NT2/D1 (cell line): ENCODE measurements at regions not wholly inside any gene's neighbourhood (a gene's known extent, or its start where the extent isn't known, plus 50 kb on each side); places are given as distances from the start of the nearest gene placed in this dataset.
A peak's percentile ranks its signal among the peaks of the same experiment; 100 is the strongest.

Experiments
- DNase-seq: peaks from one replicate; pipeline ENCODE4 v3.0.0-alpha.2; 2011; ENCODE audit warnings: low read depth, low spot score
- H3K27me3 ChIP-seq: 2 replicates; pipeline ENCODE4 v1.6.0; 2011; ENCODE audit warnings: mild to moderate bottlenecking; ENCODE audit not compliant: insufficient read length, insufficient read depth
- H3K36me3 ChIP-seq: 2 replicates; pipeline ENCODE4 v1.6.1; 2011; ENCODE audit warnings: mild to moderate bottlenecking, low read length, mixed read lengths; ENCODE audit not compliant: insufficient read depth, insufficient read length
- H3K4me1 ChIP-seq: 2 replicates; pipeline ENCODE4 v1.5.1; 2011; ENCODE audit not compliant: insufficient read depth, insufficient read length
- H3K4me3 ChIP-seq: 2 replicates; pipeline ENCODE4 v1.5.1; 2011; ENCODE audit warnings: low read depth; ENCODE audit not compliant: insufficient read length
- H3K9ac ChIP-seq: 2 replicates; pipeline ENCODE4 v1.6.0; 2011; ENCODE audit warnings: low read depth; ENCODE audit not compliant: insufficient read length
- H3K9me3 ChIP-seq: 2 replicates; pipeline ENCODE4 v1.5.1; 2011; ENCODE audit warnings: mild to moderate bottlenecking, low read length; ENCODE audit not compliant: insufficient read depth
- SUZ12 ChIP-seq: IDR thresholded peaks from 2 replicates; pipeline ENCODE4 v1.6.1; 2011; ENCODE audit not compliant: insufficient read length, insufficient read depth; ENCODE audit errors: extremely low read depth
- YY1 ChIP-seq: IDR thresholded peaks from 2 replicates; pipeline ENCODE4 v1.6.1; 2011; ENCODE audit not compliant: insufficient read length, insufficient read depth
- ZNF274 ChIP-seq: IDR thresholded peaks from 2 replicates; pipeline ENCODE4 v1.6.1; 2011; ENCODE audit warnings: mild to moderate bottlenecking, low read depth, low read length

DNA sequence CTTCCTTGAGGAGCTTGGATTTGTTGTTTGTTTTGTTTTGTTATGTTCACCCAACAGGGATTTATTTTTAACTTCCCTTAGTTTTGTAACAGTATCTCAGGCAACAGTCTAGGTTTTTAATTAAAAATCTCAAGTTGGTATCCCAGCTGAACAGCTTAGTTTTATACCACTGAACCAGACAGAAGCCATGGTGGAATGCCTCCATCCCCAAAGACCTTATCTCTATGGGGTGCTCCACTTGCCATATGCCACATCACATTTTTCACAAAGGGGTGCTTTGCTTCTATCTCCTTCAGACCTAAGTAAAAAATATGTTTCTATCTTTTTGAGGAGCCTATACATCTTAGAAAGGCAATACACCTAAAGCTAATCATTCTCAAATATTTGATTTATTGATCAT, 715.8 kb upstream of the KIF2B start:
- no peak for DNase-seq
- Histone ChIP-seq H3K4me3 (no peak overlapping the region), H3K9ac (no peak overlapping the region), H3K36me3 (no peaks in the 10 kb centered on the region), H3K27me3 (no peaks in the 10 kb centered on the region), H3K9me3 (no peaks in the 10 kb centered on the region), H3K4me1 (no peaks in the 10 kb centered on the region)
- TF ChIP-seq YY1 (no peak), SUZ12 (no peak), ZNF274 (no peak)

DNA sequence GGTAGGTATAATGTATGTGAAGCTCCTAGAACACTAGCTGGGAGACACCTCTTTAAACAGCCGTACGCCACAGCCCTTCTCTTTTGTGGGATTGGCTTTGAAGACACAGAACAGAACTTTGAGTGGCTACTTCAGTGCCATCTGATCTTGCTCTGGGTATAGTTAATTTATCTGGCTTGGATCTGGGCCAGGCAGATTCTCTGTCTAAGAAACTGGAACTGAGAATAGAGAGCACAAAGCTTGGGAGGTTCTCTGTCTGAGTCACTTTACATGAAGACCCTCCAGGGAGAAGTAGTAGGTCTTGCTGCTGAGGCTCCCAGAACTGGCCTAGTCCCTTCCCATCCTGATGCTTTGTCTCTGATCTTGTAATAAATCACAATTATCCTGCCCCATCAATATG, 721.0 kb upstream of the KIF2B start:
- Histone ChIP-seq H3K36me3 (no peaks in the 10 kb centered on the region), H3K4me1 (no peaks in the 10 kb centered on the region), H3K27me3 (no peaks in the 10 kb centered on the region), H3K9ac (no peak overlapping the region), H3K4me3 (no peak overlapping the region), H3K9me3 (no peaks in the 10 kb centered on the region)
- no peak for TF ChIP-seq ZNF274
- no peak for TF ChIP-seq SUZ12
- DNase-seq = no peak

DNA sequence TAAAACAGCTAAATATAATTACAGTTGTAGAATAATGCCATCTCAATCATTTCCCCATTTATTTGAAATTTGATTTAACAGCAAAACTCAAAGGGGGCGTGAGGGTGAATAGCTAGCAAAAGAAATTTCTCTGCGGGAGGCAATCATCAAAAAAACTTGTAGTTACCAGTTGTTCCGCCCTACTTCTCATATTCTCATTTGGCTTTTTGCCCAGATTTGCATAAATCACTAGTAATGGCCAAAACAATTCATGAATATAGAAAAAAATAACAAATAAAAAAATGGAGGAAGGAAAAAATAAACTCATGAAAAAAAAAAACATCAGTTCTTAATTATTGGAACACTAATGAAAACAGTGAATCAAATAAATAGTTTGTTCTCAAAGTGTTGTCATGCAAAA, 722.6 kb upstream of the KIF2B start:
- H3K27me3 ChIP-seq = no peaks in the 10 kb centered on the region
- H3K4me1 ChIP-seq = no peaks in the 10 kb centered on the region
- no peaks in the 10 kb centered on the region for H3K36me3 ChIP-seq
- no peak for TF ChIP-seq ZNF274
- TF ChIP-seq SUZ12 = no peak
- TF ChIP-seq YY1 = no peak
- no peak overlapping the region for H3K9ac ChIP-seq
- no peak overlapping the region for H3K4me3 ChIP-seq
- no peaks in the 10 kb centered on the region for H3K9me3 ChIP-seq
- no peak for DNase-seq

DNA sequence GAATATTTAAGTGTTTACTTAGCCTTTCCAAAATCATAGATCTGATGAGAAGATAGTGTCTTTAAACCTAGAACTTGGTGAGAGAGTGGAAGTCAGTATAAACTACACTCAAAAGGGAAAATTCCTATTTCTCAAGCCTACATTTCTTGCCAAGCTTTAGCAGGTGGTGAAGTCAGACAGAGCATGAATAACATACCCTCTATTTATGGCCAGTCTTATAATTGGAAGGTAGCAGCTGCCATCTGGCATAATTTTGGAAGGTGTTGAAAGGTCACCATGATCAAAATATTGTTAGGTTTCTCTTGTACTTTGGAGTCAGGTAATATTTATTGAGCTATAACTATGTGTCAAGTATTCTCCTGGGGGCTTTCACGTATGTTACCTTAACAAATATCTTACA, 729.3 kb upstream of the KIF2B start:
- no peak overlapping the region for H3K4me3 ChIP-seq
- no peak overlapping the region for H3K9ac ChIP-seq
- no peaks in the 10 kb centered on the region for H3K4me1 ChIP-seq
- TF ChIP-seq ZNF274 (no peak), SUZ12 (no peak), YY1 (no peak)
- H3K27me3 ChIP-seq = no peaks in the 10 kb centered on the region
- no peaks in the 10 kb centered on the region for H3K9me3 ChIP-seq
- no peaks in the 10 kb centered on the region for H3K36me3 ChIP-seq
- no peak for DNase-seq

DNA sequence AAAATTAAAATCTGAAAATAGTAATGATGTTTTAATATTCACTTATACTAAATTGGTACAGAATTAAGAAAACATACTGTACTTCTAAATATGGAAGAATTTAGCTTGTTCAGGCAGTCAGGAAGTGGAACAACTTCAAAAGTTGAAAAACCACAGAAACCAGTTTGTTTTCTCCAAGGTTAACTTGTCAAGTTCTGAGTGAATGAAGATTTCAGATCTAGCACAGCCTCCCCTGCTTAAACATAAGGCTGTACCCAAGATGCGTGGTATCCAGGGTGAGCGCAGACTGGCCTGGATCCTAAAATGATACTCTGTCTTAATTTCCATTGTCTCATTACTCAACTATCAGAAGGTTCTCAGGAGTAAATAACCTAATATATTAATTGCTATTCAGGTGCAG, 730.7 kb upstream of the KIF2B start:
- TF ChIP-seq YY1 (no peak), ZNF274 (no peak), SUZ12 (no peak)
- Histone ChIP-seq H3K9ac (no peak overlapping the region), H3K4me1 (no peaks in the 10 kb centered on the region), H3K27me3 (no peaks in the 10 kb centered on the region), H3K4me3 (no peak overlapping the region), H3K36me3 (no peaks in the 10 kb centered on the region), H3K9me3 (no peaks in the 10 kb centered on the region)
- DNase-seq = no peak

DNA sequence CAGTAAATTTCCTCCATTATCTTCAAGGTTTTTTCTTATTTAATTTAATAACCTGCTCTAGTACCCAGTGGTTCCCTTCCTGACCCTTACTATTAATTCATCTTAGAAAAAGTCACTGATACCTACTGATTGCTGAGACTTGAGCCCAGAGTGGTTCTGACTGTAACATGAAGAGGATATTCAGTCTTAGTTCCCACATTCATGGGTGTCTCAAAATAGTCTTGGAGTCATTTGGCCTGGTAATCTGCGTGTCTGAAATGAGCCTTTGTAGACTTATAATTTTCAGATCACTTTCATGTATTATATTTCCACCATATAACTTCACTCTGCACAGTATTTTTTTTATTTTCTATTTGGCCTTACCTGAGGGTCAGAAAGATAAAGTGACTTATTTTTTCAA, 732.0 kb upstream of the KIF2B start:
- TF ChIP-seq SUZ12 = no peak
- TF ChIP-seq YY1 = no peak
- TF ChIP-seq ZNF274 = no peak
- no peaks in the 10 kb centered on the region for H3K4me1 ChIP-seq
- no peak overlapping the region for H3K4me3 ChIP-seq
- H3K36me3 ChIP-seq = no peaks in the 10 kb centered on the region
- no peaks in the 10 kb centered on the region for H3K9me3 ChIP-seq
- DNase-seq = no peak
- no peaks in the 10 kb centered on the region for H3K27me3 ChIP-seq
- no peak overlapping the region for H3K9ac ChIP-seq

DNA sequence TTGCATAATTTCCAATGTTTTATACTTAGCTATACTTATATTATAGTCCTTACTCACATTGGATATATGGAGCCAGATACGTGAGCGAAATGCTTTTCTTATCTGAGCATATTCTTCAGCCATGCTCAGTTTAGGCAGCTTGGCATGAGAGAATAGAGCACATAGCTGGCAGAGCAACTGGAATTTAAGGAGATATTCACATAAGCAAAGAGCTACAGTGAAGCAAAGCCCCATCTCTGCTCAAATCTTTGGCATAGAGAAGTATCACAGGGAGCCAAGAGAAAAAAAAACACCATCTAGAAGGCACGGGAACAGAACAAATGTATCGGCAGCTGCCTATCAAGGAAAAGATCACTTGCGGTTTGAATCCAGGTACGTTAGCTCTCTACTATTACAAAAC, 734.2 kb upstream of the KIF2B start:
- DNase-seq = no peak
- H3K4me3 ChIP-seq = no peak overlapping the region
- no peak for TF ChIP-seq ZNF274
- TF ChIP-seq YY1 = no peak
- no peak for TF ChIP-seq SUZ12
- H3K4me1 ChIP-seq = no peaks in the 10 kb centered on the region
- H3K27me3 ChIP-seq = no peaks in the 10 kb centered on the region
- no peaks in the 10 kb centered on the region for H3K9me3 ChIP-seq
- no peaks in the 10 kb centered on the region for H3K36me3 ChIP-seq
- H3K9ac ChIP-seq = no peak overlapping the region

DNA sequence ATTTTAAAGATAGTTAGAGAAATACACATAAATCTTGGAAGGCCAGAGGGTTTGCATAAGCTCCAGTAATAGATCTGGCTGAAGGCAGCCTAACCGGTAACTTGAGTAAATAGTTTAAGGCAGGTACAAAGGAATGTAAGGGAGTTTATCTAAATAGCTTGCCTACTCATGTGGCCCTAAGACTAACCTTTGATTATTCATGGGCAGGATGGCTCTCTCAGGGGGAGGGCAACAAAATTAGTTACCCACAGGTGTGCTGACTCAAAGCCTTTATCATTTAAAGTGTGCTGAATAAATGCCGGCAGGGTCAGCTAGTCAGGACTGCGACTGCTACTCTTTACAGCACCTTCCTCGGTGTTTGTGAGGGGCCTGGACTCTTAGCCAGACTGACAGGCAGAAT, 761.3 kb upstream of the KIF2B start:
- DNase-seq = peak; percentile 52
- no peak overlapping the region for H3K4me3 ChIP-seq
- no peak overlapping the region for H3K9ac ChIP-seq
- peaks cover 15% of the 10 kb centered on the region; the same call in 1 of the 2 replicates for H3K9me3 ChIP-seq
- no peaks in the 10 kb centered on the region for H3K4me1 ChIP-seq
- TF ChIP-seq YY1 = no peak
- no peaks in the 10 kb centered on the region for H3K27me3 ChIP-seq
- no peaks in the 10 kb centered on the region for H3K36me3 ChIP-seq
